Chondrocyte (in vitro differentiated cells): ENCODE measurements at regions not wholly inside any gene's neighbourhood (a gene's known extent, or its start where the extent isn't known, plus 50 kb on each side); places are given as distances from the start of the nearest gene placed in this dataset.
A peak's percentile ranks its signal among the peaks of the same experiment; 100 is the strongest.
"Not testable (repeated sequence)": the region's sequence is repeated elsewhere in the genome, so short reads cannot be mapped to it uniquely, and the experiment has no call there.

Experiments used
- DNase-seq: peaks from one replicate; pipeline ENCODE4 v3.0.0; 2021; ENCODE audit warnings: mixed read lengths, low spot score
- H3K27ac Mint-ChIP-seq: one replicate; pipeline ENCODE4 v1.8.0; 2021; ENCODE audit warnings: mild to moderate bottlenecking, moderate library complexity, mixed read lengths; ENCODE audit not compliant: unreplicated experiment
- H3K27me3 Mint-ChIP-seq: 2 replicates; pipeline ENCODE4 v1.8.0; 2021; ENCODE audit warnings: low read depth, mixed read lengths
- H3K36me3 Mint-ChIP-seq: 2 replicates; pipeline ENCODE4 v1.8.0; 2021; ENCODE audit warnings: low read depth, mixed read lengths
- H3K4me1 Mint-ChIP-seq: 2 replicates; pipeline ENCODE4 v1.8.0; 2021; ENCODE audit warnings: low read depth, mild to moderate bottlenecking, mixed read lengths
- H3K4me3 Mint-ChIP-seq: one replicate; pipeline ENCODE4 v1.8.0; 2021; ENCODE audit warnings: mild to moderate bottlenecking, moderate library complexity, mixed read lengths; ENCODE audit not compliant: unreplicated experiment
- H3K9me3 Mint-ChIP-seq: 2 replicates; pipeline ENCODE4 v1.8.0; 2021; ENCODE audit warnings: low read depth, mixed read lengths
- TF ChIP-seq, protein P1 (sequence below): fragments of 200-600 bp; sonication (generic); IDR thresholded peaks from 2 replicates; pipeline ENCODE4 v1.5.0; 2021; ENCODE audit warnings: antibody characterized with exemption, mild to moderate bottlenecking, moderate library complexity

DNA sequence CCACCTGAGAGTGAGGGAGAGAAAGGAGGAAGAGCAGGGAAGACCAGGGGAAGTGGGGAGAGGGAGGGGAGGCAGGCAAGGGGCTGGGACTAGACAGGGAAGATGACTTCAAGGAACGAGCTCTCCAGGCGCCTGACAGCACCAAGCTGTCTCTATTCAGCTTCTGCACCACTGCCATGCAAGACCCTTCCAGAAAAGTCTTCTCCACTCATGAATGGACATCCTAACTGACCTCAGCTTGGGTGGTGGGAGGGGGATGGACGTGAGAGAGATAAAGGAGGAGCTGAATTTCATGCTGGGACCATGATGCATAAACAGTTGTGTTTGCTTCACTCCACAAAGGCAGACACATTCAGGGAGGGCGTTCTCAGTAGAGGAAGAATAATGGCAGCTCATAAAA lies 206.4 kb upstream of the ARL4C start:
- Mint-ChIP-seq H3K9me3 (no peaks in the 10 kb centered on the region), H3K27ac (peak overlapping the region; percentile 29), H3K4me3 (no peak overlapping the region), H3K36me3 (no peaks in the 10 kb centered on the region), H3K4me1 (peaks cover 3% of the 10 kb centered on the region), H3K27me3 (peaks cover 4% of the 10 kb centered on the region)
- TF ChIP-seq, protein P1, sequence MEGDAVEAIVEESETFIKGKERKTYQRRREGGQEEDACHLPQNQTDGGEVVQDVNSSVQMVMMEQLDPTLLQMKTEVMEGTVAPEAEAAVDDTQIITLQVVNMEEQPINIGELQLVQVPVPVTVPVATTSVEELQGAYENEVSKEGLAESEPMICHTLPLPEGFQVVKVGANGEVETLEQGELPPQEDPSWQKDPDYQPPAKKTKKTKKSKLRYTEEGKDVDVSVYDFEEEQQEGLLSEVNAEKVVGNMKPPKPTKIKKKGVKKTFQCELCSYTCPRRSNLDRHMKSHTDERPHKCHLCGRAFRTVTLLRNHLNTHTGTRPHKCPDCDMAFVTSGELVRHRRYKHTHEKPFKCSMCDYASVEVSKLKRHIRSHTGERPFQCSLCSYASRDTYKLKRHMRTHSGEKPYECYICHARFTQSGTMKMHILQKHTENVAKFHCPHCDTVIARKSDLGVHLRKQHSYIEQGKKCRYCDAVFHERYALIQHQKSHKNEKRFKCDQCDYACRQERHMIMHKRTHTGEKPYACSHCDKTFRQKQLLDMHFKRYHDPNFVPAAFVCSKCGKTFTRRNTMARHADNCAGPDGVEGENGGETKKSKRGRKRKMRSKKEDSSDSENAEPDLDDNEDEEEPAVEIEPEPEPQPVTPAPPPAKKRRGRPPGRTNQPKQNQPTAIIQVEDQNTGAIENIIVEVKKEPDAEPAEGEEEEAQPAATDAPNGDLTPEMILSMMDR = no peak
- no peak for DNase-seq

DNA sequence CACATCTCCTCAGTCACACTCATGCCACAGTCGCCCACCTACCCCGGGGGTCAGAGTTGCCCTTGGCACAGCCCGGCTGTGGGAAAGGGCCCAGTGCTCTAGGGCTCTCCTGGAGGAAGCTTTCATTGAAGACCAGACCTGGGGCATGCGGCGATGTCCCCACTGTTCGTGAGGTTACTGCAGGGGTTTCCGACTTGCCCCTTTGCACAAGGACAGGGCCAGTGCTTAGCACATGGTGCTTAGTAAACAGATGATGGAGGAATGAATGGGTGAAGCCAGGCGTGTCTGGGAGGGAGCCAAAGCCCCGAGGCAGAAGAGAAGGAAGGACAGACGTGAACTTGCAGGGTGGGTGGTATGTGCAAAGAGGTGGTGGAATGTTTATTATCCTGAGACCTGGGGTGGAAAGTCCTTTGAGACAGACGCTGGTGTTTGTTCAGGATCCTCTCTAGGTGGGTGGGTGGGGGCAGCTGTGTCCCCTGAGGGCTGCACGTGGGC lies 205.9 kb upstream of the ARL4C start:
- Mint-ChIP-seq H3K27me3 (peaks cover 4% of the 10 kb centered on the region), H3K27ac (no peak overlapping the region), H3K36me3 (peaks cover 1% of the 10 kb centered on the region), H3K4me3 (no peak overlapping the region), H3K4me1 (peaks cover 3% of the 10 kb centered on the region), H3K9me3 (peaks cover 3% of the 10 kb centered on the region)
- TF ChIP-seq, protein P1 = no peak
- DNase-seq = no peak

DNA sequence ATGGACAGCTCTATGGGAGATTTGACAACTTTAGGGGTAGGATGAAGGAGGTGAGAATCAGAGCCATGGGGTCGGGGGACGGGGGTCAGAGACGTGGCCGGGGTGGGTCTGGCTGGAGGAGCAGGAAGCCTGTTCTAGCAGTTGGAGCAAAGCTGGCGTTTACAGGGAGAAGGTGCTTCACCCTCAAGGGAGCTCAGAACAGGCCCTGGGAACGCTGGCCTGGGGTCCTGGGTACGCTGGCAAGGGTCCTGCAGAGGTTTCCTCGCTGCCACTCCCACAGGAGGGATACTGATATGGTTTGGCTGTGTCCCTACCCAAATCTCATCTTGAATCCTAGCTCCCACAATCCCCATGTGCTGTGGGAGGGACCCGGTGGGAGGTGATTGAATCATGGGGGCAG lies 205.0 kb upstream of the ARL4C start:
- DNase-seq = no peak
- Mint-ChIP-seq H3K27ac (no peak overlapping the region), H3K4me1 (peaks cover 3% of the 10 kb centered on the region), H3K27me3 (peaks cover 4% of the 10 kb centered on the region), H3K4me3 (no peak overlapping the region), H3K9me3 (peaks cover 7% of the 10 kb centered on the region), H3K36me3 (peaks cover 5% of the 10 kb centered on the region)
- TF ChIP-seq, protein P1 = no peak

DNA sequence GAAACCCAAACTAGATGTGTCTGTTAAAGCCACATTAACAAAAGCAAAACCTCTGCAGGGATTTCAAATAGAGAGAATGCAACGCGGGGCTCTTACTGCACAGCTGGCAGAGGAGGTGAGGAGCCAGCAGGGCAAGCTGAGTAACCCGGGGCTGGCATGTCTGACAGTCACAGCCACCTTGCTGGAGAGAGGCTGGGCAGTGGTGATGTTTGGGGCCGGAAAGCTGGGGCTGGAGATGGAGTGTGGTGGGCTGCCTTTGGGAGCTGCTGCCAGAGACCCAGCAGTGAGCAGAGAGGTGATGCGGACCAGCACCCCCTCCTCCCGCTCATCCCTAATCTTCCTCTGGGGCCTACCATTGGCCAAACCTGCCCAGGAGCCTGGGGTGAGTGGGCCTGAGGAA lies 204.5 kb upstream of the ARL4C start:
- peaks cover 4% of the 10 kb centered on the region for H3K27me3 Mint-ChIP-seq
- H3K36me3 Mint-ChIP-seq = peaks cover 5% of the 10 kb centered on the region
- H3K27ac Mint-ChIP-seq = no peak overlapping the region
- H3K9me3 Mint-ChIP-seq = peaks cover 9% of the 10 kb centered on the region
- DNase-seq = no peak
- H3K4me3 Mint-ChIP-seq = no peak overlapping the region
- TF ChIP-seq, protein P1 = no peak
- peaks cover 3% of the 10 kb centered on the region for H3K4me1 Mint-ChIP-seq

DNA sequence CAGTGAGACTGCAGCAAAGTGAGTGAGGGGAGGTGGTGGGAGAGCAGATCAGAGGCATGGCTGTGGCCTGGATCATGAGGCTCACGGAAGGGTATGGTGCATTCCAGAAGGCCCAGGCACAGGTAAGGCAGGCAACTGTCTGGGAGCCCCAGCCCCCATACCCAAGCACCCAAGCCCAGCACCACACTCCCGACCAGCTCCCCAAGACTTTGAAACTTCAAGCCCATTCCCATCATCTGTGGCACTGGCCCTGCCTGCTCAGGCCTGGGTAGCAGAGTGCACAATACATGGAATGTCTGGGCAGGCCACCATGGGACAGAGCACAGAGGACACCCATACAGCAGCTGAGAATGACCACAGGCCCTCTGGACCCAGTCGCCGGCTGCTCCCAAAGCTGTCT lies 202.6 kb upstream of the ARL4C start:
- TF ChIP-seq, protein P1 = no peak
- Mint-ChIP-seq H3K27ac (no peak overlapping the region), H3K27me3 (peaks cover 4% of the 10 kb centered on the region), H3K36me3 (peaks cover 5% of the 10 kb centered on the region), H3K4me1 (peaks cover 5% of the 10 kb centered on the region), H3K9me3 (peaks cover 17% of the 10 kb centered on the region), H3K4me3 (no peak overlapping the region)
- no peak for DNase-seq

DNA sequence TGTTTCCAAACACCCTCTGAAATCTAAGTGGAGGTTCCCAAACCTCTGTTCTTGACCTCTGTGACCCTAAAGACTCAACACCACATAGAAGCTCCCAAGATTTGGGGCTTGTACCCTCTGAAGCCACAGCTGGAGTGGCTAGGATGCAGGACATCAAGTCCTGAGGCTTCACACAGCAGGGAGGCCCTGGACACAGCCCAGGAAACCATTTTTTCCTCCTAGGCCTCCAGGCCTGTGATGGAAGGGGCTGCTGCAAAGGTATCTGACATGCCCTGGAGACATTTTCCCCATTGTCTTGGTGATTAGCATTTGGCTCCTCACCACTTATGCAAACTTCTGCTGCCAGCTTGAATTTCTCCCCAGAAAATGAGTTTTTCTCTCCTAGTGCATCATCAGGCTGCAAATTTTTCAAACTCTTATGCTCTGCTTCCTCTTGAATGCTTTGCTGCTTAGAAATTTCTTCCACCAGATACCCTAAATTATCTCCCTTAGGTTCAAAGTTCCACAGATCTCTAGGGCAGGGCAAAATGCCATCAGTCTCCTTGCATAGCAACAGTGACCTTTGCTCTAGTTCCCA lies 200.5 kb upstream of the ARL4C start:
- not testable (repeated sequence) for H3K27me3 Mint-ChIP-seq, DNase-seq, H3K27ac Mint-ChIP-seq, H3K36me3 Mint-ChIP-seq, H3K4me1 Mint-ChIP-seq, H3K4me3 Mint-ChIP-seq
- peaks cover 17% of the 10 kb centered on the region for H3K9me3 Mint-ChIP-seq
